Limb (tissue), 2 donors: ENCODE measurements at regions not wholly inside any gene's neighbourhood (a gene's known extent, or its start where the extent isn't known, plus 50 kb on each side); places are given as distances from the start of the nearest gene placed in this dataset.

Experiments
- DNase-seq, 2 donors: peaks; one replicate each; pipeline ENCODE4 v3.0.0-alpha.2; 2016; ENCODE audit errors: extremely low spot score in 2 of 2

DNA sequence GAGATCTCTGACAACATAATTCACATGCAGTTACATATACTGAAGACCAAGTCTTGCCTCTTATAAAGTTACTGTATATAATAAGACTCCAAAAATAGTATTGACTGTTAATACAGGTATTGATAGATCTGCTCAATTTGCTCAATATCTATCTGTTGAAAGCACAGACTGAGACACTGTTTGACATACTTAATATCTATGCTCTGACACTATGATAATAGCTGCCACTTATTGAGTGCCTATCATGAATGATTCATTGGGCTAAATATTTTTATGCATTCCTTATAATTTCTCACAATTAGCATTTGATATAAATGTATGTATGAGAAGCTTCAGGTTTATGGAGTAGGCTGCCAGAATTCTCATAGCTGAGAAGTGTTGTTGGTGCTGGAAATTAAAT lies 1600.9 kb upstream of the IGFBP7 start:
- DNase-seq = no peak

DNA sequence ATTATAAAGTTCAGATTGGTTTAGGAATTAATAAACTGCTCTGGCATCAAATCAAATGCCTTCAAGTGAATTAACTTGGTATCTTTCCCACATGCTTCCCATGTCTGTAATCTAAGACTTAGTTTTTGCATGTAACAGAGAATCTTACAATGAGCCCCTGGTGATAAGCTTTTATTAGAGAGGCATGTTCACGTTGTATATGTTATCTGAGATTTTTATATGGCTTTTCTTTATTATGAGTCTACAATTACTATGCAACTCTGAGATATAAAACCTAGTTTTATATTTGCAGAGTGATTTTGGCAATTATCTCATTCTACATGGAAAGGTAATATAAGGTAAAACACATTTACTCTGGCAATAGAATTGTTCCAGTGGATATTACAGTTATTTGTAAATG lies 1578.4 kb upstream of the IGFBP7 start:
- no peak for DNase-seq

DNA sequence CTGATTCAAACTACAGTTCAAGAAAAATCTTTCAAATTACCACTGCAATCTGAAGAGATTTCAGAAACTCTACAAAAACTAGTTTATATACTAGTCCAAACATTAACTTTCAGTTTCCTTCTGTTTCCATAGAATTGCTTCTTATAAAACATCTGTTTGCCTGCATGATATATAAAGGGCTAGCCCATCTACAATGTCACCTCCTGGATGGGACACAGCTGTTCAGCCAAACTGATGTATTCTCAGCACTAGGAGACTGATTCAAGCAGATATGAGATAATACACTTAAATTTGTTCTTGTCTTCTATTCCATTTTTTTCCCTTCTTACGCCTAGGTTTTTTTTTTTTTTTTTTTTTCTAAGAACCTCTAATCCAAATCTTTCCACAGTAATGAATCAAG lies 1569.7 kb upstream of the IGFBP7 start:
- no peak for DNase-seq

DNA sequence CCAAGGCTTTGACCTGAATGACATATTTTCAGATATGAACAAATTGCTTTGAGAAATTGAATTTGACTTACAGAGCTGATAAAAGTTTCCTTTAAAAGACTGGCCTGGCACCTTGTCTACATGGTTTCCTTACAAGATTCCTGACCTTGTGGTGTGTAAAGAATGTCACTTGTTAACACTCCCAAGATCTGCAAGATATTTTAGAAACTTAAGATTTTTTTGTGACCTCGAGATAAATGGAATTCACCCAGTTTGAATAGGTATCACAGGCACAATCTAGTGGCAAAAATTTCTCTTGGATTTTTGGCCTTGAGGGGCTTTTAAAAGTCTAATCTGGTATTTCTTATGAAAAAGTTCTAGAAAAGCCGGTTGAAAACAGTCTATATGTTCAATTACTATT lies 1568.9 kb upstream of the IGFBP7 start:
- no peak for DNase-seq

DNA sequence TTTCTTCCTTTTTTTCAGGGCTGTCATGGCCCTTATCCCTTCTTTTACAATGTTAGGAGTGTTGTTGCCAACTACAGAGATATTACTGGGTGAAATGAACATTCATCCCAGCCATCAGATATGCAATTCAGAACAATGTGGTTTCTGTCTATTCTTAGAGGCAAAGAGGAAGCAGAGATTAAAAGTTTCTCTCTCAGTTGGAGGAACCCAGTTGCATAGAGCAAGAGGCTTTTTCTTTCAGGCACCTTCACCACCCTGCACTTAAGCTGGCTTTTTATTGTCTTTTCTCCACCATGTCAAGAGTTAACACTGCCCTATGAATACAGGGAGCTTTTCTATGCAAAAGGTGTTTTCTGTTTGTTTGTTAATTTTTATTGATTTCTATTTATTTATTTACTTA lies 1559.6 kb upstream of the IGFBP7 start:
- DNase-seq = no peak

DNA sequence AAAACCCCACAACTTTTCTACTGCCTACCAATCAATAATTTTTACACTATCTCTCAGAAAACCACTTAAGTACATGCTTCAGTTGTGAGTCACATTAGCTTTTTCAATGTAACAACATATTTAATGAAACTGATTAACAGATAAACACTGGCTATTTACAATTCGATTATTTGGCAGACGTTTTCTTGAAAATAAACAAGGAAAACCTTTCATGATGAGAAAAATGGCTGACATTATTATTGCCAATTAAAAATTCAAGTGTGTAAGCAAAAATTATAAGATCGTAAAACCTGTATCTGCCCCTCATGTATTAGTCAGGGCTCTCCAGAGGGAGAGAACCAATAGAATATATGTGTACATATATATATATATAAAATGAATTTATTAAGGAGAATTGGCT lies 1555.5 kb upstream of the IGFBP7 start:
- no peak for DNase-seq

DNA sequence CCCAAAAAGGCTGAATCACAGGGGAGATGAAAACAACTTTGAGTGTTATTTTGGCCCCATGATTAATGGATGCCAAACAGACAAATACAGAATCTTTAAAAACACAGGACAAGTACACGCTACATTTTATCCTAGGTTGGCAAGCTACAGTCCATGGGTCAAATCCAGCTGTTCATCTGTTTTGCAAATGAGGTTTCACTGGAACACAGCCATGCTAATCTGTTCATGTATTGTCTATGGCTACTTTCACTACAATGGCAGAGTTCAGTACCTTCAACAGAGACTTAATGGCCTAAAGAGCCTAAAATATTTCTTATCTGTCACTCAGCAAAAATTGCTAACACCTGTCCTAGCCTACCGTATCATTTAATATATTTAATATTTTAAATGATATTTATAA lies 1548.5 kb upstream of the IGFBP7 start:
- no peak for DNase-seq

DNA sequence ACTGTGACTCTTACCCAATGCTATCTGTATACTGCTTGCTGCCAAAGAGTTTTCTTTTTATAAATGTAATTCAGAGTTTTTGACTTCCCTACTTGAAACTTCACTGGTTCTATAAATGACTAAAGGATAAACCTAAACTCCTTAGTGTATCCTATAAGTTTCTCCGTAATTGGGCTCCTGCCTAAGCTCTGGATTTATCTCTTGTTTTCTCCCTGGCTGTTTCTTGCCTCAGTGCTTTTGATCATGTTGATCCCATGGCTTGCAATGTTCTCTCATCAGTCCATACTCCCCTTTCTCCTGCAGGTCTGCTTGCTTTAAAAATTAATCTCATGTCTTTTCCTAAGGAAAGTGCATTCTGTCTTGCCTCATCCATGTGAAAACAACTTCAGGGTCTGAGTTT lies 1543.1 kb upstream of the IGFBP7 start:
- no peak for DNase-seq

DNA sequence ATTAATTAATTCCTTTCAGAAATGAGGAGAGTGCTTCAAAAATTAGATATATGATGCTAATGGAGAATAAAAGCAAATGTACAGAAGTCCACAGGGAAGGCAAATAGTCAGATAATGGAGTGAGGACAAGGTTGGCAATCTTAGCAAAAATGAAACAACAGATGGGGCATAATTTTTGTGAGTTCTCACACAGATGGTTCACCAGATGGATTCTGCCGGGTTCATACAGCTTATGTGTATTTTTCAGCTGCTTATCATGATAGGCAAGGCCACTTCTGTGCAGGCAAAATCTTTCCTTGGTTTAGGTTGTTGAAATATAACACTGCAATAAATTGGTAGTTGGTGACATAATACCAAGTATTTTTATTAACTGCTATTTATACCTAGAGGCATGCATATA lies 1539.0 kb upstream of the IGFBP7 start:
- no peak for DNase-seq

DNA sequence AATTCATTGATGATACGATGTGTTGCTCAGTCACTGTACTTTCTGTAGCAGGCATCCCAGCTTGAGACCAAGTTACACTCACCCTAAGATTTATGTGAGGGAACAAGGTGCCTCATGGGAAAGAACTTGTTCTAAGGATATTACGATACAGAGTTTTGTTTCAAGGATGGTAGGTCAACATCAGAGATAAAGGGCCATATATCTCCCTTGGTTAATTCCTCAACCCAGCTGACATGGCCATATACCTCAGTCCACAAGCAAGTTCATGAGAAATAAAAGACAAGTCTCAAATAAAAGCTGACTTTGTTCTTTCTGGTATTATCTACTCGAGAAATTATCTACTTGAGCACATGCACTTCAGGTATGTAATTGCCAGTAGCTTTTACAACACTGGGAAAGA lies 1535.9 kb upstream of the IGFBP7 start:
- DNase-seq = no peak

DNA sequence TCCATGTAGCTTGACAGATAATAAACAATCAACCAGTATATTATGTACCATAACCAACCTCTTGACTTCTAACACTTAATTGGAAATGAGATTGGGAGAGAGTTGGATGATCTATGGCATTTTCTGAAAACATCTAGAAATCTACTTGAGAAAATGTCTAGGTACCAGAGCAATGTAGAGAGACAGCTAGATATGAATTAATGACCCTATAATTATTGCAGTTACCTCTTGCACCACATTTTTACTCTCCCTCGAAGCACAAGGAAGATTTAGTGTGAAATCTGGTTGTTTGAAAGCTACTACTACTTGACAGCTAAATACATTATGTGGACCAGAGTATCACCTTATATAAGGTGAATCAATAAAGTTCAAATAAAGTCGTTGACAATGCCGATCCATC lies 1534.4 kb upstream of the IGFBP7 start:
- no peak for DNase-seq

DNA sequence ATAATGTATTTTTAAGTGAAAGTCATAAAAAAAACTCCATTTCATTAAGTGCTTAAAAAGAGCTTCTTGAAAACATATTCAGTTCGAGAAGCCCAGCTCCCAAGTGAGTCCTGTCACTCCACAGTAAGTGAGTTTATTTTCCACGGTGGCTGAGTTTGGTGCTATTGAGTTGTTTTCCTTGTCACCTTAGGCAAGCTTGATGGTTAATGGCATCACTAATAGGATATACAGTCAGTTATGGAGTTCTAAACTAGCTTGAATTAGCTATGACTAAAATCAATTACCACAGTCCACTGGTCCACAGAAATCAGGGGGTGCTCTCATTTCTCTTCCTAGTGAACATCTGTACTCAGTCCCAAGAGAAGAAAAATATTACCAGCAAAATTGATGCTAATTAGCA lies 1526.2 kb upstream of the IGFBP7 start:
- no peak for DNase-seq

DNA sequence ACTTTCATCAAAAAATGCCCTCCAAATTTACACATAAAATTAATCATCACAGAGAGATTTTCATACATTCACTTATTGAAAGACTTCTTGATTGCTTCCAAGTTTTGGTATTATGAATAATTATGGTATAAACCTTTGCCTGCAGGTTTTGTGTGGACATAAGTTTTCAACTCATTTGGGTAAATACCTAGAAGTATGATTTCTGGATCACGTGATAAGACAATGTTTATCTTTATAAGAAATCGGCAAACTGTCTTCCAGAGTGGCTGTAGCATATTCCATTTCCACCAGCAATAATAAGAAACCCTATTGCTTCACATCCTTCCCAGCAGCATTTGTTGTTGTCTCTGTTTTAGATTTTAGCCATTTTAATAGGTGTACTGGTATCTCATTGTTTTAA lies 1507.0 kb upstream of the IGFBP7 start:
- no peak for DNase-seq

DNA sequence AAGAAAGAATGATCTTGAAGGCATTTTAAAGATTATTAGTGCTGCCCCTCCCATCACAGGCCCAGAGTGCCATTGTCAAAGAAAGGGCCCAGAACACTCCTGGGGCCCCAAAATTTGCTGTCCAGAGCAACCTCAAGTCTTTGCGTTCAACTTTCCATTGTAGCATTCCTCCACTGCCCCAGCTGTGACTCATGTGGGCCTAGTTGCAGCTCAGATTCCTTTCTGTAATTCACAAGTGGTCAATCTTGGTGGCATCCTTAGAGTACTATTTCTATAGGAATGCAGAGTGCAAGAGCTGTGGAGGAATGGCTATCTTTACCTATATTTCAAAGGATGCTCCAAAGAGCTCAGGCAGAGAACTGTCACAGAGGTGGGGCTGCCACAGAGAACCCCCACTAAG lies 1500.8 kb upstream of the IGFBP7 start:
- no peak for DNase-seq

DNA sequence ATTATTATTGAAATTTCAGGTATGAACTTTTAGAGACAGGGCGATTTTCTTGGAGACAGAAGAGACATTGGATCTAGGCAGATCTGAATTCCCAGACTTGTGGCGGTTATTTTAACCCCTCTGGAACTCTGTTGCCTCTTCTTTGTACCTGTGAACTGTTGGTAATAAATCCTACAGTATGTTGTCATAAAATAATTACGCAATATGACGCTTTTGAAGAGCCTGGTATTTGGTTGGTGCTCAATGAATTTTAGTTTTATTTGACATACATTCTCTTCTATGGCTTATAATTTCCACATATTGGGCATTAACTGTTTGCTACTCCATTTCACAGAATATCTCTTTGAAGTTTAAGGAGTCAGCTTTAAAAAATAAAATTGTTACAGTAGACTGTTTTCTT lies 1496.1 kb upstream of the IGFBP7 start:
- DNase-seq = no peak

DNA sequence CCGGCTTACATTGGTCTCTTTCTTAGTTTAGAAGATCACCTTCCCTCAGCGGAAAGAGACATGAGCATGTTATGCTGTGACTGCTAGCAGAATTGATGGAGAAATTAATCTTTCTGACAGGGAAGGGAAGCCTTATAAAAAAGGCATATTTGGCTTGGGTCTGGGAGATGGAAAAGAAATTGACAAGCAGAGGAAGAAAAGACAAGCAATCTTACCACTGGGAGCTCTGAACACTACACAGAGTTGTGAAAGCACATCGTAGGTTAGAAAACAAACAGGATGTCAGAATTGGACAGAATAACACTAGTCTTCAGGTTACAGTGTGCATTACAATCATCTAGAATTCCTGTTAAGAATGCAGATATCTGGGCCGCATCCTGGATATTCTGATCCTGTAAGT lies 1493.8 kb upstream of the IGFBP7 start:
- no peak for DNase-seq

DNA sequence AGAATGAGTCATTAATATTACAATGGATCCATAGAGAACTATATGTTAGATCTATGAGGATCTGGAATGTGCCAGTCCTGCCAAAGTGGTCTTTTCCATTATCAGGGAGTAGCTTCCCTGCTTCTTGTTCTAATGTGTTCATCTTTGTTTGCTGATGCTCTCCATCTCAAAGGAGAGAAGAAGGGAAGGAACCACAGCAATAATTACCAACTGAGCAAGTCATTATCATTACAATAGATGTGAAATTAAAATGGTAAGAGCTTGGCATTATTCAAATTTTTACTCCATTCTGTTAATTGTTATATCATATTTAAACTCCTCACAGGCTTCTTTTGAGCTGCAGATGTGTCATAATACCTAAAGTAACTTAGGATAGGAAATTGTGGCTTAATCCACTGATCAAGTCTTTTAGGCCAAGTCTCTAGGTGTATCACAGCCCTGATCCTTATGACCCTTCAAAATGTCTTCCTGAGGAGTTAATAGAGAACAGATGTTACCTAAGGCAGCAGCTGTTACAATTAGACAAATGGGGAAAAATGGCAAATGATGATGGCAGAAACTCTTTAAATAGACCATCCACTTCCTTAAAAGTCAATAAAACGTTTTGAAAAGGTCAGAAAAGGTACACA lies 1492.7 kb upstream of the IGFBP7 start:
- DNase-seq = no peak

DNA sequence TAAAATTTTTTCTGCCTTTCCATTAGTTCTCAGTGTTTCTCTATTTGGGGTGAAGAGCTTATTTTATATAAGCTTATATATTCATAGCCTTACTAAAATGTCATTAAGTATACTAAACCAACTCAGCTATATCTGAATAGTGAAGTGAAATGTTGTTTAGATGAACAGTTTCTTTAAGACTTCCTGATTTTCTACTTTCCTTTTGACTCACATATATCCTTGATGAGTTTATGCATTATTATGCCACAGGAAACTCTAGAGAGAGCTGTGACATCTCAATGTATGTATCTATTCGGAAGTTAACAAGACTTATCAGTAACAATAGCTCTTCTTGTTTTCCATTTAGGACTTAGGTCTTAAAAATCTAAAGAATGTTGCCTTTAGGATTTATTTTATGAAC lies 1491.8 kb upstream of the IGFBP7 start:
- no peak for DNase-seq

DNA sequence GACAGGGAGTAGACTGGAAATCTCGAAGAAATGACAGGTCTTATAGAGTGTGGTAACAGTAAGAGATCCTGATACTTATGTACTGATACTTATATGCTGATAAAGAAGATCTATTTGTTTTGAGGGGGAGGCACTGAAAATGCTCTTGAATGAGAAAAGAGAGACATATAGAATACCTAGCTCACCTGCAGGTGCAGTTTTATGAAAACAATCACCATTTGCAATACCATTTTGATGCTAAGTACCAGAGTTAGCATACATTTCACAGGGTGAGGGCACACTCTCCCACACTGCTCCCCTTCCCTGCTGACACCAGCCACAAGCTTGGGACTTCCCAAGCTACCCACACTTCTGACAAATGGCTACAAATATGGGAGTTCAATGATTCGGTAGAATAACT lies 1490.1 kb upstream of the IGFBP7 start:
- no peak for DNase-seq

DNA sequence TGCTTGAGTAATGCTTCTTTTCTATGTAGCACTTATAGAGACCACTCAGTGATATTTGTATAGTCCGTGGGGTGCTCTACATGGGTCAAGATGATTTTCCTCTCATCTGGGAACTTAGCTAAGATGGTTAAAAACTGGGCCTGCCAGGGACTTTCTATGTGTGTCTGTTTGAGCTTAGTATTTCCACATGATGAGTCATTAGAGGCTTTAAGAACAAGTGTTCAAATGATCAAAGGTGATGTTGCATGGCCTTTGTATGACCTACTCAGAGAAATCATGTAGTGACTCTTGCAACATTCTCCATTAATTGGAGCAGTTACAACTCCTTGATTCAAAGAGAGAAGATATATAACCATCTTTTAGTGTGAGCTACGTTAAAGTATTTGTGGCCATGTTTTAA lies 1480.5 kb upstream of the IGFBP7 start:
- DNase-seq = no peak

DNA sequence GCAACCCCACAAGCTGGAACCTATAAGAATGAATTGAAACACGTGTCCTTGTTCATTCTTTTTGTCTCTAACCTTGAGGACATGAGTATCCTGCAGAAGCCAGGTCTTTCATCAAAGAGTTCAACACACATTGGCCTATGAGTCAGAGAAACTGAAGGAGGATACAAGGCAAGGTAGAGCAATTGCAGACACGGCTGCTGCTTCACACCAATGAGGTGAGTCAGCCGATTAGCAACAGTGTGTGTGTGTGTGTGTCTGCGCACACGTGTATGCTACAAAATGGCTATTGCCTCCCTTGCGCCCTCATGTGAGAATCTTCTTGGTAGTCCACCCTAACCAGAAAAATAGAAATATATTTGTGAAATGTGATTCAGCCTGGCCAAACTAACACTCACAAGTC lies 1477.7 kb upstream of the IGFBP7 start:
- DNase-seq = no peak

DNA sequence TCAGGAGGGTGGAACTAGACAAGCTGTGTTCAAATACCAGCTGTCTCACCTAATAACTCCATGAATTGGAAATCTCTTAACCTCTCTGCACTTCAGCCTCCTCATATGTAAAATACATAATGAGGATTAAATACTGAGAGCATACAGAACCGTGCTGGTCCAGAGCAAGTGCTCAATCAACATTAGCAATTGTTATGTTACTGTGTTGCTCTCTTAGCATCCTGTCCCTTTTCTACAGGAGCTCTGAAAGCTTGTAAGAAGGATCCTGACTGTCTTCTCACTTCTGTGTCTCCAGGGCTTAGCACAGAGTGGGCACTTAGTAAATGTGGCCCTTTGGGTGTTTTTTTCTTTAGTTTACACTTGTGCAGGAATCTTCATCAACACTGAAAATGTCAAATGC lies 1456.1 kb upstream of the IGFBP7 start:
- no peak for DNase-seq

DNA sequence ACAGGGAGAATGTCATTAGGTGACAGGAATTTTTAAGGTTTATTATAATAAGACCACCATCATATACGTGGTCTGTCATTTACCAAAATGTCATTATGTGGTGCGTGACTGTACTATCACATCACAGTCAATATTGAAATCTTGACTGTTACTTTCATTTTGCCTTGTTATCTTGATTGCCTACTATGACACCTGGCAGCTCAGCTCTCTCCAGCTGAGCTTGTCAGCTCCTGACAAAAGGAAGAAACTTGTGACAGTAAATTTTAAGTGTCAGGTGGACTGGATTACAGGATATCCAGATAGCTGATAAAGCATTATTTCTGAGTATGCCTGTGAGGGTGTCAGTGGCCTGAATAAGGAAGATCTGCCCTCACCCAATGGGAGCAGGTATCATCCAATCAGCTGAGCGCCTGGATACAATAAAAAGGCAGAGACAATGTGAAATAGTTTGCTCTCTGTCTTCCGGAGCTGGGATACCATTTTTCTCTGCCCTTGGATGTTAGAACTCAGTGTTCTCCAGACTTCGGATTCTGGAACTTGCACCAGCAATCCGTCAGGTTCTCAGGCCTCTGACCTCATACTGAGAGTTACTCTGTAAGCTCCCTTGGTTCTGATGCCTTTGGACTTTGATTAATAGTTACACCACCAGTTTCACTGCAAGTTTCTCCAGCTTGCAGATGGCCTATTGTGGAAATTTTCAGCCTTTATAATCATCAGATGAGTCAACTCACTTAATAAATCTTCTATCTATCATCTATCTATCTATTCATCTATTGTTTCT lies 1454.7 kb upstream of the IGFBP7 start:
- no peak for DNase-seq

DNA sequence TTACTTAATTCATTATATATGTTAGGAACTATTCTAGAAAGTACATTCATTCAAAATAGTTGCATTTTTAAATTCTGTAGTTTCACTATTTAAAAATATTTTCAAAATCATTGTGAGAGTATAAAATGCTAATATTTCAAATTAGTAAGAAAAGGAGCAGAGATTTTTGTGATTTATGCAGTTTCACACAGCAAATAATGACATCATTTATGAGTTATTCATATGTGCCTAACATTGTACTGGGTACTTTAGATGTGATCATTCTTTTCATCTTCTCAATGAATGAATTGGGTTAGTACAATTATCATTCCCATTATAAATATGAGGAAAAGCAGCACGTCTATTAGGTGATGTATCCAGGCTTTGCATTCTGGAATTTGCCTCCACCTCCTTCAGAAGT lies 1451.0 kb upstream of the IGFBP7 start:
- DNase-seq = no peak
